ENCODE measurements at regions not wholly inside any gene's neighbourhood (a gene's known extent, or its start where the extent isn't known, plus 50 kb on each side); places are given as distances from the start of the nearest gene placed in this dataset.
"Not testable (repeated sequence)": the region's sequence is repeated elsewhere in the genome, so short reads cannot be mapped to it uniquely, and the experiment has no call there.

- TF ChIP-seq CTCF (IDR thresholded peaks at IDR 0.05; ENCODE audit: insufficient read depth, missing control alignments), result peak; percentile 69
- DNase-seq (ENCODE audit: insufficient read length, low spot score), result no peak
- FAIRE-seq, result peak; percentile 51
Observed at GRCh38 chr12:14238221-14238792, 127.2 kb upstream of the ATF7IP start.

GRCh38 chr12:14239350-14239934 is 126.0 kb upstream of the ATF7IP start:
- no peak for TF ChIP-seq CTCF (IDR thresholded peaks at IDR 0.05; ENCODE audit: insufficient read depth, missing control alignments)
- DNase-seq (ENCODE audit: insufficient read length, low spot score) (no peak), FAIRE-seq (no peak)

GRCh38 chr12:14239935-14240872 is 125.3 kb upstream of the ATF7IP start:
- no peak for DNase-seq (ENCODE audit: insufficient read length, low spot score)
- no peak for FAIRE-seq

GRCh38 chr12:14240873-14241220 is 124.6 kb upstream of the ATF7IP start:
- TF ChIP-seq CTCF (IDR thresholded peaks at IDR 0.05; ENCODE audit: insufficient read depth, missing control alignments), result no peak
- DNase-seq (ENCODE audit: insufficient read length, low spot score) (no peak), FAIRE-seq (no peak)

More at GRCh38 chr12:14239935-14240872, 125.3 kb upstream of the ATF7IP start:
- no peak for TF ChIP-seq CTCF (IDR thresholded peaks at IDR 0.05; ENCODE audit: insufficient read depth, missing control alignments)

- not testable (repeated sequence) for DNase-seq (ENCODE audit: insufficient read length, low spot score); FAIRE-seq
Observed at GRCh38 chr12:14242825-14243224, 122.7 kb upstream of the ATF7IP start.

- DNase-seq (ENCODE audit: insufficient read length, low spot score), result no peak
- no peak for TF ChIP-seq CTCF (IDR thresholded peaks at IDR 0.05; ENCODE audit: insufficient read depth, missing control alignments)
- FAIRE-seq, result no peak
Observed at GRCh38 chr12:14243941-14244340, 121.5 kb upstream of the ATF7IP start.

GRCh38 chr12:14244876-14245669 is 120.4 kb upstream of the ATF7IP start:
- FAIRE-seq (peak; percentile 56), DNase-seq (ENCODE audit: insufficient read length, low spot score) (no peak)
- TF ChIP-seq CTCF (IDR thresholded peaks at IDR 0.05; ENCODE audit: insufficient read depth, missing control alignments), result no peak

All from D721Med (cell line).